HG03139 (cell line): ENCODE measurements at regions not wholly inside any gene's neighbourhood (a gene's known extent, or its start where the extent isn't known, plus 50 kb on each side); places are given as distances from the start of the nearest gene placed in this dataset.
A peak's percentile ranks its signal among the peaks of the same experiment; 100 is the strongest.
"Not testable (repeated sequence)": the region's sequence is repeated elsewhere in the genome, so short reads cannot be mapped to it uniquely, and the experiment has no call there.

ENCODE experiments used
- ATAC-seq: cut with Tn5 transposase; IDR thresholded peaks from one replicate; pipeline ENCODE4 v1.9.1; 2021; ENCODE audit not compliant: unreplicated experiment

DNA sequence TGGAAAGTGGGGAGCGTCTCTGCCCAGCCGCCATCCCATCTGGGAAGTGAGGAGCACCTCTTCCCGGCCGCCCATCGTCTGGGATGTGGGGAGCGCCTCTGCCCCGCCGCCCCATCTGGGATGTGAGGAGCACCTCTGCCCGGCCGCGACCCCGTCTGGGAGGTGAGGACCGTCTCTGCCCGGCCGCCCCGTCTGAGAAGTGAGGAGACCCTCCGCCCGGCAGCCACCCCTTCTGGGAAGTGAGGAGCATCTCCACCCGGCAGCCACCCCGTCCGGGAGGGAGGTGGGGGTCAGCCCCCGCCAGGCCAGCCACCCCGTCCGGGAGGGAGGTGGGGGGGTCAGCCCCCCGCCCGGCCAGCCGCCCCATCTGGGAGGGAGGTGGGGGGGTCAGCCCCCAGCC, 190.0 kb upstream of the MGAT5 start:
- ATAC-seq = not testable (repeated sequence)

DNA sequence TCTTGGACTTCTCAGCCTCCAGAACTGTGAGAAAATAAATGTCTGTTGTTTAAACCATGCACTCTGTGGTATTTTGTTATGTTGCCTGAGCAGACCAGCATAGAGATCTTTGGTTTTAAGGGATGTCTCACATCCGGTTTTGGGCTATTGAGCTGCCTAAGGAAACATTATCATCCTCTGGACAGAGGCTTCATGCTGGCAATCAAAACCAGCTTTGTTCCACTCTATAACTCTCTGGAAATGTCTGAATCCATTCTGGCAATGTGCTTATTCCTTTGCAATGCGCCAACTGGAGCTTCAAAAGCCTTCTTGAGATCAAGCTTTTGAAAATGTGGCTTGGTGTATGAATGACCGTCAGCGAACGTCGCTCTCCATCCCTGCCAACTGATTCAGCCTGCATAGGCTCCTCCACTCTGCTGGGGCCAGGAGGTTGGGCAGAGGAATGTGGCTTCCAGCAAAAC, 183.6 kb upstream of the MGAT5 start:
- ATAC-seq = no peak

GRCh38 chr2:134072341-134072740, 181.5 kb upstream of the MGAT5 start:
- ATAC-seq = no peak

- ATAC-seq = no peak
Measured at GRCh38 chr2:134073023-134073422, 180.8 kb upstream of the MGAT5 start.

- ATAC-seq = no peak
Measured at GRCh38 chr2:134074619-134075018, 179.3 kb upstream of the MGAT5 start.

DNA sequence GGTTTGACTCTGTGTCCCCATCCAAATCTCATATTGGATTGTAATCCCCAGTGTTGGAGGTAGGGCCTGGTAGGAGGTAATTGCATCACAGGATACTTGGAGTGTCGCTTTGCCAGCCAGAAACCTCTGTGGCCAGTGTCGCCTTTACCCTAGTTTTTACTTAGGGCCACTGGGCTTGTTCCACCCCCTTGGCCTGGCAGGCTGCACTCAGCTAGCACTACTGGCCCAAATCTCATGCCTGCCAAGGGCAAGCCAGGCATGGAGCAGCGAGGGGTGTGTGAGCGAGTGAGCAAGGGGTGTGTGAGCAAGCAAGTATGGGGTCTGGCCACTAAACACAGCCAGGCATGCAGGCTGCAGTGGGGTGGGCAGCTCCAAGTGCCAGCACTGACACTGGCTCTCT, 178.7 kb upstream of the MGAT5 start:
- no peak for ATAC-seq

DNA sequence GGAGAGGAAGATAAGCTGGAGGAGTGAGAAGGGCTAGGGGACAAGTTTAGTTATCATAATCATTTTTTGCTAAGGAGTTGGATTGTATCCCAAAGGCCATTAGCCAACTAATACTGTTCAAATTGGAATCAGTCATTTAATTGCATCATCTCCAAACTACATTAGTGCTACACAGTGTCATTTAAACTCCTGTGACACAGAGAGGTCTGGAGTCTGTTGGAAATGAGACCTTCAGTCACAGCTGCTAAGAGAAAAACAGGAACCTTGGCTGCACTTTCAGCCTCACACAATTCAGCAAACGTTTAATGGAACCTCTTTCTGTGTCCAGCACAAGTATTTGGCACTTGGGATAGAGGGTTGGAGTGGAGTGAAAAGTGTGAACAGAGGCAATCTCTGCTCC, 175.5 kb upstream of the MGAT5 start:
- no peak for ATAC-seq

GRCh38 chr2:134079373-134079772, 174.5 kb upstream of the MGAT5 start:
- ATAC-seq = peak; percentile 93

- ATAC-seq = no peak
Measured at GRCh38 chr2:134080386-134081089, 173.3 kb upstream of the MGAT5 start.

GRCh38 chr2:134081238-134081938, 172.5 kb upstream of the MGAT5 start:
- no peak for ATAC-seq

- no peak for ATAC-seq
Measured at GRCh38 chr2:134083548-134083947, 170.3 kb upstream of the MGAT5 start.

- ATAC-seq = no peak
Measured at GRCh38 chr2:134086594-134087219, 167.2 kb upstream of the MGAT5 start.

- peak; percentile 88 for ATAC-seq
Measured at GRCh38 chr2:134087371-134087921, 166.4 kb upstream of the MGAT5 start.

DNA sequence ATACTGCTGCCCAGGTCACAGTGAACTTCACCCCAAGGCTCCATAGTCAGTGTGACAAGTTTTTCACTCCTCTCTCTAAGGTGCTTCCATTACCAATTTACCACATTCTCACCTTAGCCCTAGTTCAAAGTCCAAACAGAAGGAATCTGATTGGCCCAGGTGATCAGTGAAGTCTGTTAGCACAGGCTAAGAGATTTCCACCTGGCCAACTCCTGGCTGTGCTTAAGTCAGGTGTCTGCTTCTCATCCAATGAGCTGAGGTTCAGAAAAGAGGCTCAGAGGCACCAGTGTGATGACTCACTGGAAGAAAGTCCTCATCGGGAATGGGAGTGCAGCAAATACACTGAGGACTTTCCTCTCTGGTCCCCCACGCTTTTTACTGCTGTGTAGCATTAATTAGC, 164.4 kb upstream of the MGAT5 start:
- ATAC-seq = no peak

DNA sequence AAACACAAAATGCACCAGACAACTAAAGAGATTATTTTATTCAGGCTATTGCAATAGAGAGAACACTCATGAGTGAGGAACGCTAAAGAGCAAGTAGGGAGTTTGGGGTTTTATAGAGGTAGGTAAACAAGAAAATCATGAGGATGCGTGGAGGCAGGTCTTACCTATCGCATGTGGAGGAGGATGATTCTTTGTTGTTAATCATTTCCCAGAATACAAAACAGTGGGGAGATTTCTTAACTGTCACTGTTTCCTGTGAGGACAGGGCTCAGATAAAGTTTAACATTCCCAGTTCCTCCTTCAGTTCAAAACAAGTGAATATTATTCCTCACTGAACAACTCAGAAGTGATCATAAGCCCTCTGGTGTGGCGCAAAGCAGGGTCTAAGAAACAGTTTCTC, 156.1 kb upstream of the MGAT5 start:
- no peak for ATAC-seq

GRCh38 chr2:134098321-134098720, 155.6 kb upstream of the MGAT5 start:
- ATAC-seq = no peak

DNA sequence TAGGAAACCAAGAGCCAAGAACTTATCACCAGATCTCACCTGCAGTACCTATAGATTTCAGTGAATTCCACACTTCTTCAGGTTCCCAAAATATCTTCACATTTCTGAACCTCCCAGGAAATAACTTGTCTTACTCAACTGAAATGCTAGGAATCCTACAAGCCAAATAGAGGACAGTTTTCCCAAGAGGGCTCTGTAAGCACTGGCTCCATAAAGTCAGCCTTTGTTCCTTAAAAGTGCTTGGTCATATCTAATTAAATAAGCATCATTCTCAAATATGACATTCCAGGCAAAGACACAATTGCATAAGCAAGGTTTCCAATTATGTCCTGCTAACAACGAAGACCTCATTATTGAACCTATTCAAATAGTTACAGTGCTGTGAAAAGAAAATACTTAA, 154.6 kb upstream of the MGAT5 start:
- ATAC-seq = no peak

- ATAC-seq = no peak
Measured at GRCh38 chr2:134103196-134103595, 150.7 kb upstream of the MGAT5 start.

DNA sequence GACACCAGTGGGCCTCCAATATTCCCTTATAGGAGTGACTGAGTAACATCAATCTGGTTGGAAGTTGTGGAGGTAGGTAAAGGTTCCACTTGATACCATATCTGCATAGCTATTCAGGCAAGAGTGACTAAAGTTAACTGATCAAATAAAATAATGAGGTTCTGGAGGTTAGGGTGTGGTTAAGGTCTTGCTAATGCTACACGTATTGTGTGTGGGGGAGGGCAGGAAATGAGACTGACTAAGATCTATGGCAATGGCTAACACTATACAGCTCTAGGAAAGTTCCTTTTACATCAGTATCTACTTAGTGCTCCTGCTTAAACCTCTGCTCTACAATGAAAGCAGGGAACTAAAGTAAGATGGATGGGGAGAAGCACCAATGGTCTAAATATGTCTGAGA, 149.1 kb upstream of the MGAT5 start:
- ATAC-seq = no peak

- no peak for ATAC-seq
Measured at GRCh38 chr2:134107402-134107801, 146.5 kb upstream of the MGAT5 start.

DNA sequence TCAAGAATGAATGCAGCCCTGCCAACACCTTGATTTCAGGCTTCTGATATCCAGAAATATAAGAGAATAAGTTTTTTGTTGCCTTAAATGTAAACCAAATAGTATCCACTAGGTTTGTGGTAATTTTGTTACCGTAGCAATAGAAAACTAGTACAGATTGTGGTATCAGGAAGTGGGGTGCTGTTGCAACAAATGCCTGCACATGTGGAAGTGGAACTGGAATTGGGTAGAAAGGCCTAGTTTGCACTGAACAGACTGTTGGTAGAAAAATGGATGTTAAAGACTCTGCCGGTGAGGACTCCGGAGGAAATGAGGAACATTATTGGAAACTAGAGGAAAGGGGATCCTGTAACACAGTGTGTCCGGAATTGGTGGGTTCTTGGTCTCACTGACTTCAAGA, 145.8 kb upstream of the MGAT5 start:
- no peak for ATAC-seq

GRCh38 chr2:134109246-134109645, 144.6 kb upstream of the MGAT5 start:
- ATAC-seq = no peak
